Spleen (tissue), 11 donors: ENCODE measurements at regions not wholly inside any gene's neighbourhood (a gene's known extent, or its start where the extent isn't known, plus 50 kb on each side); places are given as distances from the start of the nearest gene placed in this dataset.

Source experiments
- DNase-seq: peaks from one replicate; pipeline ENCODE4 v3.0.0-alpha.2; 2020
- H3K27ac ChIP-seq, 8 donors: fragments of 200-600 bp; sonication (generic) in 7 of 8; 1 replicate in 4 of 8; 2 replicates in 4 of 8; pipeline versions ENCODE4 v1.5.0 to v1.8.0; 2016 to 2021; ENCODE audit warnings: inconsistent platforms in 4 of 8, mild to moderate bottlenecking in 4 of 8, moderate library complexity in 1 of 8
- H3K27me3 ChIP-seq, 7 donors: fragments of 200-600 bp; sonication (generic) in 6 of 7; replicated peaks in 1 of 7; 1 replicate in 4 of 7; 2 replicates in 3 of 7; pipeline versions ENCODE4 v1.5.0 to v1.8.0; 2016 to 2021; ENCODE audit warnings: inconsistent platforms in 3 of 7, mild to moderate bottlenecking in 1 of 7
- H3K36me3 ChIP-seq, 6 donors: fragments of 200-600 bp; sonication (generic) in 5 of 6; 1 replicate in 4 of 6; 2 replicates in 2 of 6; pipeline versions ENCODE4 v1.5.0 to v1.8.0; 2016 to 2021; ENCODE audit warnings: inconsistent platforms in 2 of 6
- H3K4me1 ChIP-seq, 6 donors: fragments of 200-600 bp; sonication (generic) in 5 of 6; 1 replicate in 3 of 6; 2 replicates in 3 of 6; pipeline versions ENCODE4 v1.5.0 to v1.8.0; 2016 to 2021; ENCODE audit warnings: inconsistent platforms in 3 of 6
- H3K4me3 ChIP-seq, 8 donors: fragments of 200-600 bp; sonication (generic) in 7 of 8; 1 replicate in 4 of 8; 2 replicates in 4 of 8; pipeline versions ENCODE4 v1.5.0 to v1.8.0; 2016 to 2021; ENCODE audit warnings: inconsistent platforms in 4 of 8, mild to moderate bottlenecking in 4 of 8, moderate library complexity in 2 of 8
- H3K9me3 ChIP-seq, 8 donors: fragments of 200-600 bp; sonication (generic) in 7 of 8; 1 replicate in 4 of 8; 2 replicates in 4 of 8; pipeline versions ENCODE4 v1.5.0 to v1.8.0; 2016 to 2021; ENCODE audit warnings: inconsistent platforms in 4 of 8
- CTCF ChIP-seq, 11 experiments: fragments of 200-600 bp in 7 of 11; fragments of 450-650 bp in 4 of 11; sonication (generic) in 4 of 11; IDR thresholded peaks in 8 of 11; conservative IDR thresholded peaks in 3 of 11; 1 replicate in 7 of 11; 2 replicates in 4 of 11; pipeline versions ENCODE4 v1.4.0 to v1.8.0; 2016 to 2021; ENCODE audit warnings: antibody characterized with exemption in 11 of 11, inconsistent platforms in 4 of 11, mild to moderate bottlenecking in 1 of 11
- POLR2A ChIP-seq, 3 donors: fragments of 450-650 bp; IDR thresholded peaks; one replicate each; pipeline ENCODE4 v1.5.1; 2017; ENCODE audit warnings: antibody characterized with exemption in 3 of 3, mild to moderate bottlenecking in 1 of 3
- POLR2AphosphoS5 ChIP-seq, 3 donors: sonication (generic); formaldehyde crosslinking; IDR thresholded peaks; one replicate each; pipeline ENCODE4 v1.5.1; 2017; ENCODE audit warnings: antibody characterized with exemption in 3 of 3
- WGBS, 5 donors: extraction: QIAGEN DNeasy Blood & Tissue Kit in 3 of 5; methylation state at CpG; one replicate each; pipeline versions ENCODE4 v1.1.5 to v1.1.7; 2013 to 2018; 5-methylcytosine and 5-hydroxymethylcytosine counted together
- intact Hi-C: fragments of 100-400 bp; cut with DNase I; formaldehyde crosslinking; loops from one replicate; pipeline ENCODE4 v1.15.0; 2023; ENCODE audit warnings: low total_unique reads
- donor health status: healthy with polysubstance abuse.
- donor health status: DM: no; HTN: no; CAD: no; lungs with moderate emphysema.
- donor health status: DM: no; HTN: no; CAD: no.
- donor health status: Bipolar disorder and iron deficiency.
- donor health status: healthy.
- donor health status: DM: no; HTN: no; CAD: no.
- donor health status: DM: yes; HTN: yes; CAD: no.

DNA sequence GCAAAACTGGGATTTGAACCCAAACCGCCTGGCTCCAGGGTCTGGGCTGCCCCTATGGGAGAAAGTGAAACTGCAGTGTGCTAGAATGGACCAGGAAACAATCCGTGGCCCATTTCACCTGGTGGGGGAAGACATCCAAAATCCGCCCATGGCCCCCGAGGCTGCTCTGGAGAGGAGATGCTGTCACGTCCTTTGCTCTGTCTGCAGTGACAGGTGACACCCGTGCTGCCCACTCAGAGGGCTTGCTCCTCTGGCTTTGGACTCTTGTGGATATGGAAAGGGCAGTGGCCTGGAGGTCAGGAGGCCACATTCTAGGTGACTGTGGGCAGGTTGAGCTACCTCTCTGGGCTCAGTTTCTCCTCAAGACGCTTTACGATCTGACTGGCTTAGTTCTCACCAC is 151.2 kb upstream of the GPR26 start:
- Histone ChIP-seq H3K27me3 (peaks cover 0 to 16% (median 0%) of the 10 kb centered on the region in 7 donors), H3K4me3 (no peak overlapping the region), H3K27ac (no peak overlapping the region), H3K4me1 (no peaks in the 10 kb centered on the region), H3K9me3 (no peaks in the 10 kb centered on the region), H3K36me3 (no peaks in the 10 kb centered on the region)
- WGBS, 5 donors = 79 to 93% (median 84%) methylated on average over 8 of the region's 8 CpGs
- intact Hi-C loops = no loop called here
- no peak for DNase-seq
- TF ChIP-seq CTCF (IDR thresholded peaks at IDR 0.05 in 8 of 11, conservative IDR thresholded peaks at IDR 0.05 in 3 of 11) (no peak), POLR2AphosphoS5 (IDR thresholded peaks at IDR 0.05) (no peak), POLR2A (IDR thresholded peaks at IDR 0.05) (no peak)

DNA sequence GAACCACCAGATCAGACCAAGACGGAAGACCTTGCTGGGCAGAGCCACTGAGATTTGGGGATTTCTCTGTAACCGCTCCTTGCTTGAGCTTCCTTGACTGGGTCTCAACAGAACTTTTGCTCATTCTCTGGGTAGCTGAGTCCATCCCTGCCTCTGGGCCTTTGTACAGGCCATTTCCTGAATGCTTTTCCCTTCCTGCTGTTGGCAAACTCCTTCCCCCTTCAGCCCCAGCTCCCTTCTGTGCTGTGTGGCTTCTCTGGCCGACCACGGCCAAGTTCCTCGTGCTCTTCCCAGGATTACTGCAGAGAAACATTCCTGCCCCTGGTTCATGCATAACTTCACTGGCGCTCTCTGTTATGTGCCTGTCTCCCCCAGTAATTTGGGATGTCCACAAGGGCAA is 150.5 kb upstream of the GPR26 start:
- no peak for DNase-seq
- Histone ChIP-seq H3K27me3 (peaks cover 0 to 18% (median 0%) of the 10 kb centered on the region in 7 donors), H3K9me3 (no peaks in the 10 kb centered on the region), H3K36me3 (no peaks in the 10 kb centered on the region), H3K4me3 (no peak overlapping the region), H3K4me1 (no peaks in the 10 kb centered on the region), H3K27ac (no peak overlapping the region)
- intact Hi-C loops = no loop called here
- 65 to 85% (median 70%) methylated on average over 6 of the region's 6 CpGs for WGBS, 5 donors
- TF ChIP-seq CTCF (IDR thresholded peaks at IDR 0.05 in 8 of 11, conservative IDR thresholded peaks at IDR 0.05 in 3 of 11) (no peak), POLR2AphosphoS5 (IDR thresholded peaks at IDR 0.05) (no peak), POLR2A (IDR thresholded peaks at IDR 0.05) (no peak)

GRCh38 chr10:123516291-123516690 is 149.9 kb upstream of the GPR26 start:
- Histone ChIP-seq H3K36me3 (no peaks in the 10 kb centered on the region), H3K4me1 (no peaks in the 10 kb centered on the region), H3K27me3 (peaks cover 0 to 24% (median 0%) of the 10 kb centered on the region in 7 donors), H3K4me3 (no peak overlapping the region), H3K27ac (no peak overlapping the region), H3K9me3 (no peaks in the 10 kb centered on the region)
- DNase-seq = no peak
- intact Hi-C loops = no loop called here
- TF ChIP-seq POLR2AphosphoS5 (IDR thresholded peaks at IDR 0.05) (no peak), POLR2A (IDR thresholded peaks at IDR 0.05) (no peak), CTCF (IDR thresholded peaks at IDR 0.05 in 8 of 11, conservative IDR thresholded peaks at IDR 0.05 in 3 of 11) (no peak)
- 62 to 89% (median 67%) methylated on average over 1 of the region's 1 CpG for WGBS, 5 donors

GRCh38 chr10:123517426-123517825 is 148.7 kb upstream of the GPR26 start:
- TF ChIP-seq CTCF (IDR thresholded peaks at IDR 0.05 in 8 of 11, conservative IDR thresholded peaks at IDR 0.05 in 3 of 11) (no peak), POLR2AphosphoS5 (IDR thresholded peaks at IDR 0.05) (no peak), POLR2A (IDR thresholded peaks at IDR 0.05) (no peak)
- Histone ChIP-seq H3K27ac (no peak overlapping the region), H3K9me3 (no peaks in the 10 kb centered on the region), H3K27me3 (peaks cover 0 to 32% (median 0%) of the 10 kb centered on the region in 7 donors), H3K4me3 (no peak overlapping the region), H3K4me1 (no peaks in the 10 kb centered on the region), H3K36me3 (no peaks in the 10 kb centered on the region)
- no peak for DNase-seq
- intact Hi-C loops = no loop called here
- WGBS, 5 donors = 67 to 75% (median 72%) methylated on average over 9 of the region's 9 CpGs
